HG02973 (cell line): ENCODE measurements at regions not wholly inside any gene's neighbourhood (a gene's known extent, or its start where the extent isn't known, plus 50 kb on each side); places are given as distances from the start of the nearest gene placed in this dataset.

ENCODE experiments used
- ATAC-seq: cut with Tn5 transposase; IDR thresholded peaks from one replicate; pipeline ENCODE4 v1.9.1; 2021; ENCODE audit warnings: moderate library complexity; ENCODE audit not compliant: unreplicated experiment

DNA sequence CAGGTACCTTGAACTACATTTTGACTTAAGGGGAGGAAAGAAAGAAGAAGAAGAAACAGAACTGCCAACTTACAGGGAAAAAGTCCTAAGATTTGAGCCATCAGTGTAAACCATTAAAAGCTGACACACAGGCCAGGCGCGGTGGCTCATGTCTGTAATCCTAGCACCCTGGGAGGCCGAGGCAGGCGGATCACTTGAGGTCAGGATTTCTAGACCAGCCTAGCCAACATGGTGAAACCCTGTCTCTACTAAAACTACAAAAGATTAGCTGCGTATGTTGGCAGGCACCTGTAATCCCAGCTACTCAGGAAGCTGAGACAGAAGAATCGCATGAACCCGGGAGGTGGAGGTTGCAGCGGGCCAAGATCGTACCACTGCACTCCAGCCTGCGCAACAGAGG, 389.7 kb upstream of the FAM241A start:
- ATAC-seq: no peak

DNA sequence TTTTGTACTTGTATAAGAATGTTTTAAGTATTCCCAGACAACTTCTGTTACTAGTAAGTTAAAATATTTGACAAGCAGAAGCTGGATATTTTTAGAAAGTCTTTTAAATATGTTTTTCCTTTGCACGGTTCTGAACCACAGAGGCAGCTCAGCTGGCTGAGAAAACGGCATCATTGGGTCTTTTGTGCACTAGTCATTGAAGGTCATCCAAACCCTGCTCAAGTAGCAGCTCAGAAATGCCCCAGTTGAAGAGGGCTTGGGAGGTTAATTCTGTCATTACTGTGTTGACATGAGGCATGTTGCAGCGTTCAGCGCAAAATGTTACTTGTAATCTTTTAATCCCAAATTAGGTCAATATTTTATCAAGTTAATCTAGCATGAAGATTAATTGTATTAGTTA, 383.7 kb upstream of the FAM241A start:
- ATAC-seq: no peak

DNA sequence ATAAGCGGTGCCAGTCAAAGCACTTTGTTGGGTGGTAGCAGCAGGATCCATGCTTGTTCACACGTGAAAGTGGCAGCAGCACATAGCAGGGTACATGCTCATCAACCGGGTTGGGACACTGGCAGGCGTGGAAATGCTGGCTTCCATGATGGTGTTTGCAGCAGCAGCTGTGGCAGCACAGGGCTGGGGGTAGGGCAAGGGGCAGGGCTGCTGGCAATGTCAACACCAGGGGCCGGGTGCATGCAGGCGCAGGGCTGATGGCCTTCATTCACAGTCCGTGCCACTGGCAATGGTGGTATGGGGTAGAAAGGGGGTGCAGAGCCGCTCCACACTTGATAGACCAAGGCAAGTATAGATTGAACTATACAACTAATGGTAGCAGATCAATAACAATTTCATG, 374.7 kb upstream of the FAM241A start:
- ATAC-seq: no peak

DNA sequence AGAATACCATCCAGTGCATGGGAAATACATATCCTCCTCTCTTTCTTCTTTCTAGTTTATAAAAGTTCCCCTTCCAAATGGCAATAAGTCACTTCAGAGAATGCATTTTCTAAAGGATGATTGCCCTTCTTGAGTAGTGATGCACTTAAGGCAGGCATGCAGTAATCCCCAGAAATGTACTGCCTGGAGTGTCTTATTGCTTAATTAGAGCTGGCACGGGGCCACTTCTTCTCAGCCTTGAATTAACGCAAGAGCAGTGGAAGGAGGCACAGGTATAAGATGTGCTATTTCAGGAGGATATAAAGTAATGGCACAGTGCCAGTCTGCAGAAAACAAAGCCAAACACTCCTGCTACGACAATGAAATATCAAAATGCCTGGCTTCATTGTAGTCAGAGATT, 371.4 kb upstream of the FAM241A start:
- ATAC-seq: no peak

DNA sequence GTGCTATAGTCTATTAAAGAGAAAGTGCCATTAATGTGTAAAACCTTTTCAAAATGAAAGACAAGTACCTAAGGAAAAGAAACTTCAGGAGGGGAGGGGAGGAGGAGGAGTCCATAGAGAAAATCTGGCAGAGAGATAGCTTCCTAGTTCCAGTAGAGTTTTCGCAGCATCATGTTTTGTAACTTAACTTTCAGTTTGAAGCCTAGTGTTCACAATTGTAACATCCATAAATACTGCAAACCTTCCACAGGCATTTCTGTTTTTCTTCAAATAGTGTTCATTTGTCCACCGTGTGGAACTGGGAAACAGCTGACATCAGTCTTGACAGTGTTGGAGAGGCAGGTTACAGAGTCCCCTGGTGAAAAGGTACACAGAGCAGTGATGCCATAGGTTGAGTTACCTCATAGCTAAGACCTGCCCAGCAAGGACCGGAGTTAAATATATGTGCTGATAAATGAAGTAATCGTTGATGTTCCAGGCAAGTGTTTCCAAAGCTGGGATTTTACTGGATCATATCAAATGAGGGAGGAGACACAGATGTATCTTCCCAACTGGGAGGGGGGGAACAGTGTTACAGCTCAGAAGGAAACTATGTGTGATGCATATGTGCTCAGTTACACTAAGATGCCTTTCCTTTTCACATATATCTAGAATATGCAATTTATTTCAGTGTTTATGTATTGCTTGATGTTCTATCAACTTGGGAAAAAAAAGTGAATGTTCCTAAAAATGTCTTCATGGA, 369.5 kb upstream of the FAM241A start:
- no peak for ATAC-seq

DNA sequence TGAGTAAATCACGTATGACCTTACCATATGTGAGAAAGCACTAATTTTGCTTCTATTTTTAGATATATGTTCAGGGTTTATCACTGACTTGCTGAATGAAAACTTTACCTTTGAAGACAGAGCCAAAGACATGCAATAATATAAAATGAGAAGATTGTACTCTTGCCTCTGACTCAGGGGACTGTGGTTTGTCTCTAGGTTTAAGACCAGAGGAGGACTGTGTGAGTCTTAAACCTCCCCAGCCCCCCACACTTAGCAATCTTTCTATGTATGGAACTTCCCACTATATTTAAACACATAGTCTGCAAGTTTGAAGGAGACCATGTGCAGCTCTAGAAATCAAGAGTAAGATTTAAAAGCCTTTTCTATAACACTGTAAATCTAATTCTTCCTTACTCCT, 368.7 kb upstream of the FAM241A start:
- ATAC-seq: no peak

DNA sequence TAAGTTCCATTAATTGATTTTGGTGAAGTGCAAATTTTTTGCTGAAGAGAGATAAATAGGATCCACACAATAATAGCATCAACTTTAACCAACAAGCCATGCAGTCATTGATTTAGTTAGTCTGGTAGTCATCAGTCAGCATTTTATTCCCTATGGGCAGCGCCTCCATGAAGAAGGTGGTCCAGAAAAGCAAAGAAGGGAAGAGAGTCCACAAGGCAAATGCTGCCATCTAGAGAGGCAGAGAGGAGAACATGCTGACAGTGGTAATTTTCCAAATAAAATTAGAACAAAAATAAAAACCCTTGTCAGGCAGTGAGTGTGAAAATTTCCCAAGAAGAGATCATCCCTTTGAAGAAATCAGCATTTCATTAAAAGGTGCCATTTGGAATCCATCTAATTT, 366.7 kb upstream of the FAM241A start:
- no peak for ATAC-seq

DNA sequence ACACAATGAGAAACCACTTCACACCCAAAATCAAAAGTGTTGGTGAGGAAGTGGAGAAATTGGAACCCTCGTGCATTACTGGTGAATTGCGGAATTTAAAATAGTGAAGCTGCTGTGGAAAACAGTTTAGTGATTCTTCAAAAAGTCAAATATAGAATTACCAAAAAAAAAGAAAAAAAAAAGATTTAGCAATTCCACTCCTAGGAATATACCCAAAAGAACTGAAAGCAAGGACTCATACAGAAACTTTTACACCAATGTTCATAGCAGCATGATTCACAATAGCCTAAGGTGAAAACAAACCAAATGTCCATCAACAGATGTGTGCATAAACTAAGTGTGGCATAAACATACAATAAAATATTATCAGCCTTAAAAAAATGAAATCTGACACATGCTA, 364.3 kb upstream of the FAM241A start:
- no peak for ATAC-seq

DNA sequence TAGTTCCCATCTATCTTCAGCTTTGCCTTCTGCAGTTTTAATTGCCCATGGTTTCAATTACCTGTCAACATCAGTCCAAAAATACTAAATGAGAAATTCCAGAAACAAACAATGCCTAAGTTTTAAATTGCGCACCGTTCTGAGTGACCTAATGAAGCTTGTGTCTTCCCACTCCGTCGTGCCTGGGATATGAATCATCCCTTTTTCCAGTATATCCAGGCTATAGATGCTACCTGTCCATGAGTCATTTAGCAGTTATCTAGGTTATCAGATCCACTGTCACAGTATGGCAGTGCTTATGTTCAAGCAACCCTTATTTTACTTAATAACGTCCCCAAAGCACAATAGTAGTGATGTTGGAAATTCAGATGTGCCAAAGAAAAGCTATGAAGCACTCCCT, 363.6 kb upstream of the FAM241A start:
- no peak for ATAC-seq

DNA sequence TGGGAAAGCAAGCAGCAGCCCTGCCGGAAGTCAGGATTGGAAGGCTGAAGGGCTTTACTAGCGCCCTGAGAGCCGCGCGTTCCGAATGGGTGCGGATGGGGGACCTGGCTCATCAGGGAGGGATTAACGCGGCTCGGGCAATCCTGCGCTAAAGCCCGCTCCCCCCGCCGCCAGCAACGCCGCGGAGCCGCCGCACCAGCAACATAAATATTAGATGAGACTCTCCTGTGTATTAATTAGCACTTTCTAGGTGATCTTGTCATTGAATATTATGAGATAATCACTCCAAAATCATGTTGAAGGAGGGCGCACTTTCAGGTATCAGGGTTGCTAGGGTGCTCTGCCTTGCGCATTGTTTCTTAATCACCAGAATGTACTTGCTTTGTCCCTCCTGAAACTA, 357.2 kb upstream of the FAM241A start:
- ATAC-seq: no peak

DNA sequence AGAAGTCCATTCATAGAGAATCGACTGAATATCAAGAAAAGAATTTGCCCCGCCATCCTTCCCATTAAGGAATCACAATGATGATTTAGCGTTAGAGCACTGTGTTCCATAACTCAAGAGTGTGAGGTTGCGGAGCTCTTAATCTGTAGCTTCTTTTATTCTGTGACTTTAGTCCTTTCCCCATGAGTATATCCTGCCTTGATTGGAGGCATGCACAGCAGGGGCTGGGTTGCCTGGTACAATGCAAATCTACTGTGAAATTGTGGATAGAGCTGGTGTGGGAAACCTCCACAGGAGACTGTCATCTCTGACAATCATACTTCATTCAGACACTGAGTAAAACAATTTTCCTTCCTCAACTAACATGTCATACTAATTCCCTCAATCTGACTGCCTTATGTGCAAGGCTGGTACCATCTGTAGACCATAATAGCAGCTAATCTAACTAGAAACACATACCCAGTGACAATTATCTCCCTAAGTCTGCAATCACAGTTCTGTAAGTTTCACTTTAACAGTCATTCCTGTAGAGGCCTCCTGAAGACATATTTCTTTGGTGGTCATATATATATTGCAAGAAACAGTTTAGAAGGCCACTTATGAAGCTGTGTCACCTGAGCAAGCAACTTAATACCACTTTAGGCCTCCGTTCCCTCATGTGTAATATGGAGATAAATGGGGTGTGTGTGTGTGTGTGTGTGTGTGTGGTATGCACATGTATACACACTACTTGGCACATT, 355.2 kb upstream of the FAM241A start:
- ATAC-seq: no peak

DNA sequence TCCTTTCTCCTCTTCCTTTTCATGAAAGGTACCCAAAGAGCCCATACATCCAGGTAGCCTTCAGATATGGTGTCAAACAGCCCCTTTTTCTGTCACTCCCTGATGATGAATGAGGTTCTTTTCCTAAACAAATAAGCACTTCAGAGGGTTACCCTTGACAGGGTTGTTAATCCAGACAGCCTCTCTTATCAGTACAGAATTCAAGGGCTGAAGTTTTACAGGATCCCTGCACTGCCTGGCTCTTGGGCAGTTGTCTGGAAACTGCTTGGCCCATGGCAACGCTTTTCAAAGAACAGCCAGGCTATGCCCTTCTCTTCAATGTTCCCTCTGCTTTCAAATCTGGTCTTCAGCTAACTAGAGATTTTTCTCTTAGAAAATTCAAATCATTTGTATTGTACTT, 352.6 kb upstream of the FAM241A start:
- no peak for ATAC-seq

DNA sequence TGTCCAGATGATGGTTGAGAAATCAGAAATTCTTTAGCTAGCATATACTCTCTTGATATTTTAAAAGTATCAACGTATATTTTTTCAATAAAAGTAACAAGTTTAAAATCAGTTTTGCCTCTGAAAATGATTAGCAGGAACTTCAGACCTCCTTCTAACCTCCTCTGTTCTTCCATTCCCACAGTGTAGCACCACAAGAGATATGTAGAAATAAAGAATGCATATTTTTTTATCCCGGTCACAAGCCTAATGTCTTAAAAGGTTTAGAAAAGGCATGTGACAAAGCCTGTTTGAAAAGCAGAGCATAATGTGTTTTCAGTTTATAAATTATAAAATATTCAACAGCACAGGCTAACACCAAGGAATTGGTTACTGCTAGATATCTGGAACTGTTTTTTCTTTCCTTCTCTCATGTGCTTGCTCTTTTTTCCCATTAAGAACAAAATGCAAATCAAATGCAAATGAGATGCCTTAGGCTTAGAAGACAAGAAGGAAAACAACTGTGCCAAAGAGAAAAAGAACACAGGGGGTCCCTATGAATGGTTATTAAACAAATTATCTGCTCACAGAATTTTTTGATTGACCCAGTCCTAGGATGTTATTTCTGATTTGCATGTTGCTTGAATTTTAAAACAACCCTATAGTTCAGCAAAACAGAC, 351.7 kb upstream of the FAM241A start:
- no peak for ATAC-seq

DNA sequence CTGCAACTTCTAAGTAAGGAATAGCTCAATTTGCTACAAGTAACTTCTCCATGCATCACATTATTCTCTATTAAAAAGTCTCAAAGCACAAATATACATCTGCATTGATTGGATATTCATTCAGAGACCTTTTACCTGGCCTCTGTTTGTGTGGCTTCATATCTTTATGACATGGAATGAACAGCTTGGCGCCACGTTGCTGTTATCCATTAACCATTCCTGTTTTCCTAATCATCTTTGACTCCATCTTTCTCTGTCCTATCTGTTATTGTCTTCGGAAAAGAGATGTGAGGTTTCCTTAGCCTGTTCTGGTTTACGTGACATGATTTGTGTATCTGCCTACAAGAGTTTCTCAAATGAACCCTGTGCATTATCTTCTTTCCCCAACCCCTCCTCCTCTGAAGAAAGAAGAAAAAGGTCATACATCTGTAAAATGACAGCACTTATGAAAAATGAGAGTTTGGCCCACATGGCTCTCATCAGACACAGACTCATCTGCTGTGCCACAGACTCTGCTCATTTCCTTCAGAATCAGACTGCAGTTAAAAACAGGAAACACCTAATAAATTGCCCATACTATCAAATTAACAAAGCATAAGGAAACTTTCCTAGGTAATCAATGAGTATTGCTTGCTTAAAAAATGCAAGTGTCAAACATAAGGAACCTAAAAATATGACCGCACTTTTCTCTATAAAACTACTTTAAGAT, 347.6 kb upstream of the FAM241A start:
- ATAC-seq: no peak

DNA sequence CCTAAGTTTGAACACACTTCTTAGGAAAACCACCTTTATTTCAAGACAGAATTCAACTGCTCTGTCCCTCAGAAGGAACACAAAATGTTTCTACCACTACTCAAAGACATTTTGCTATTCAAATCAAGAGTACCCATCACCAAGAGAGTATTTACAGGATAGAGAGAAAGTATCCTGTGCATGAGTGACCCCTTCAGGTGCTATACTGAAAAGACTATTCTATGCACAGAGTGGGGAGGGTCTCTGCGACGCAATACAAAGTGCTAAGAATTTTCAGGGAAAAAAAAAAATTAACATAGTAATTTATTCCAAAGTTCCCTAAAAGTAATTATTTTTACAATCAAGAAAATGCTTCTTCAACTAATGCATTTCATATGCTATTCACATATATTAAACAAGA, 346.4 kb upstream of the FAM241A start:
- no peak for ATAC-seq

DNA sequence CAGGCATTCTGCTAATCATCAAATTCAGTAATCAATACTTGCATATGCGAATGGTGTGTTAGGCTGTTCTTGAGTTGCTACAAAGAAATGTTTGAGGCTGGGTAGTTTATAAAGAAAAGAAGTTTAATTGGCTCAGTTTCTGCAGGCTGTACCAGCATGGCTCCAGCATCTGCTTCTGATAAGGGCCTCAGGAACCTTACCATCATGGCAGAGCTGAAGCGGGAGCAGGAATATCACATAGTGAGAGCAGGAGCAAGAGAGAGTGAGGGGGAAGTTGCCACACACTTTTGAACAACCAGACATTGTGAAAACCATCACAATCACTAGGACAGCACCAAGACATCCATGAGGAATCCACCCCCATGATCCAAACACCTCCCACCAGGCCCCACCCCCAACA, 344.7 kb upstream of the FAM241A start:
- ATAC-seq: no peak

DNA sequence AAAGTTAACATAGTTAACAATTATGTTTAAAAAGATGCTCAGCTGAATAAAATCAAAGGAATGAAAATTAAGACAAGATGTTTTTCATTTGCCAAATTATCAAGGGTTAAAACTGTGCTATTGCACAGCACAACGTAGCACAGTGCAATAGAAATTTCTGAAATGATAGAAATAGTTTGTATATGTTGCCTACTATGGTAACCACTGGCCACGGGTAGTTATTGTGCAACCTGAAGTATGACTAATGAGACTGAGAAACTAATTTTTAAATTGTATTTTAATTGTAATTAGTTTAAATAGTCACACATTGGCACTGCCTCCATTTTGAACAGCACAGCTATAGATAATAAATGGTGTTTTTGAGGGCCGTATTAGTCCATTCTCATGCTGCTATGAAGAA, 343.1 kb upstream of the FAM241A start:
- ATAC-seq: no peak

DNA sequence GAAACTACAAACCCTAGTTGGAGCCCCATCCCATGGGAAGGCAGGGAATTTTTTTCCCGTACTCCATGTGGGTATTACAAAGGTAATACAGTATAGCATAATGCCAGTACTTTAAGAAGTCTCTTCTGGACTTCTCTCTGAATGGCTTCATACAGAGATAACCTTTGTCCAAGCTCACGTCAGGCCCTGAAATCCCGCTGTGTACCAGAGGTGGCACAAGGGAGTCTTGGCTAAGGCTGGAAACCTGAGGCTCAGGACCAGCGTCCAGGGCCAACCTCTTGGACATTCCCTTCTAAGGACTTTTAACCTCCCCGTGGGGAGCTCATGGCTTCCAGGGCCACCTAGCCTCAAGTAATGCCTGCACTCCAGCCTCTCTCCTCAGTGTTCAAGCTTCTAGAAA, 338.9 kb upstream of the FAM241A start:
- ATAC-seq: no peak

DNA sequence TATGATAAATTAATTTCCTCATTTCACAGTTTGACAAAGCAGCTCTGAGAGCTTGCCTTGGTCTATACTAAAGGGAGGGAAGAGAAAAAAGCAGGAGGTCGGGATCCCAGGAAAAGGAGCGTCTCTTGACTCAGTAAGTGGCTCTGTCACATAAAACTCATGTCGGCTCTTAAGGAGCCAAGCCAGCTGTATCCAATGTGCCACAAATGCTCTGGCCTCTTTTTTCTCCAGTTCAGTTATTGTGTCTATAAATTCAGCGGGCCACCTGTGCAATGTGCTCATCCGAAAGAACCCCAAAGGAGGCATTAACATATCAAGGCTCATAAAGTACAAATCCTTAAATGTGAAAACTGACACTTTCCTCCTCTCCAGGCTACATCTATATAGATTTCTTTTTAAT, 337.7 kb upstream of the FAM241A start:
- ATAC-seq: no peak

DNA sequence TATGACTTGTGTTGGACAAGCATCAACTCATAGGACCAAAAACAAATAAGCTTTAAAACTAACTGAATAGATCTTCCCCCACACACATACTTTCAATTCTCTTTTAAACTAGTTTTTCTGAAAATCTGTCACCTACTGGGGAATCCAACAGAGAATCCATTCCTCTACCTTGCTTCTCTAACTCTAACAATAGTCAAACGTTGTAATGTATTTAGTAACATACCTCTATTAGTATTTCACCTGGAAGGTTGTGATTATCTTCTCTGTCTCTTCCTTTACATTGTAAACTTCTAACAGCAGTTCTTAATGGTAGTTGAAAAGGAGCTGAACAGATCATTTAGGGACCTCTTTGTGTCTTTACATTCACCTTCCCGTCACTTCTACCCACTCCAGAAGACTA, 337.1 kb upstream of the FAM241A start:
- no peak for ATAC-seq

DNA sequence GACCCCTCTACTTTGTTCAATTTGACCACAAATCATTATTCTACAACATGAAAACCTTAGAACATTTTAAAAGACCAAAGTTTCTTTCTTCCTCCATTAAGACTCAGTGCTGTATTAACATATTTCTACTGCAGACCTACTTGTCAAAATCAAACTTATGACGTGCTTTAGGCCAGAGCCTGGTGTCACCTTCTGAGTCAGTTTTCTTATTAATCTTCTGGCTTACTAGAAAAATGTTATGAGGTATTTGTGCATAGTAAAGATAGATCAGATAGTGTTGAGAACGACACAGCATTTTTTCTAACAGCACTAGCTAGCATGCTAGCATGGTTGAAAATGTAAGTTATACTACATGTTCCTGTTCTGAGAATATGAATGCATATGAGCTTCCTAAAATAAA, 333.6 kb upstream of the FAM241A start:
- no peak for ATAC-seq

DNA sequence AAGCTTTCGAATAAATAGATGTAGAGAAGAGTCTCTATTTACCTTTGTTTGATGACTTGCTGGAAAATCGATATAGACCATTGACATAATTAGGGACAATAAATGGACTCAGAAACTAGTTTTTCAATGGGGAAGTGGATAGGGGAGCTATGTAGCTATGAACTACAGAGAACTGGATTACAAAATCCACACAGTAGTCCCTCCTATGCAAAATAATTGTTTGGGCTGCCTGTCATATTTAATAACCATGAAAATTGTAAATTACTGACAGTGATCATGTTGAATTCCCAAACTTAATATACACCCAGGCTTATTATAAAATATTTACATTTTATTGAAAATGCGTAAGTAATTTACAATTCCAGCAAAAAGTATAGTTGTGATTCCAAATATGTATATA, 333.1 kb upstream of the FAM241A start:
- no peak for ATAC-seq
